HS-5 (cell line): ENCODE measurements at regions not wholly inside any gene's neighbourhood (a gene's known extent, or its start where the extent isn't known, plus 50 kb on each side); places are given as distances from the start of the nearest gene placed in this dataset.

Experiments used
- DNase-seq: peaks from one replicate; pipeline ENCODE4 v3.0.0-alpha.2; 2012; ENCODE audit warnings: low read depth

GRCh38 chr4:174120446-174121295 is 162.8 kb downstream of the FBXO8 start:
- peak; percentile 54 for DNase-seq

DNA sequence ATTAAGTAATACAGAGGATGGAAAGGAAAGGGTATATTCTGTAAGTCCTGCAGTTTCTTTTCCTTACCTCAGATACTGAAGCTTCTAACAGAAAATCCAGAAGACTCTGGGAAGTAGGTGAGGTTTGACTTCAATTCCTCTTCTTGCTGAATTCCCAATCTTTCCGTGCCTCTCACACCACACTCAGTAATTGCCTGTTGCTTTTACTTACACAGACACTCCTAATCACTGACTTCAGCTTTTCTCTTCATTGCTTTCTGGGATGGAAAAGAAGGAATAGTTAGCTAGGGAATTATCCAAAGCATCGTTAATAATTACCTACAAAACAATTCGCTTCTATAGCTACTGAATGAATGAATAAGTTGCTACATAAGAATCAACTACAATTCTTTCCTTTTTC is 163.6 kb downstream of the FBXO8 start:
- peak; percentile 6 for DNase-seq

GRCh38 chr4:174119051-174119450 is 164.4 kb downstream of the FBXO8 start:
- peak; percentile 65 for DNase-seq

GRCh38 chr4:174118171-174118570 is 165.3 kb downstream of the FBXO8 start:
- DNase-seq = no peak

DNA sequence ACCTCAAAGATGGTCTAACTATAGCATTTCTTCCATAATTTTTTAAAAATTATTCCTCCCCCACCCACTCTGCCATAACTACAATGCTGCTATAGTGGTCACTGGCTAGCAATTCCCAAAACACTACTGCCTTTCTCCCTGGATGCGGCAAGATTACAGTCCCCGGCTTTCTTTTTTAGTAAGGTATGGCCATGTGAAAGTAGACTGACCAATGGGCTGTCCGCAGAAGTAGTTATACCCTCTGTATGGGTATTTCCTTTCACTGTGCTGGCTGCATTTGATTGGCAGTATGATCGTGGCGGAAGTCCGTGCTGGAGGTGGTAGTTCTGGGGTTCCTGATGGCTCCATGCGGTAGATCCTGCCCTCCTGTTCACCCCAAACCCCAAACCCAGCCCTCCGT is 166.0 kb downstream of the FBXO8 start:
- DNase-seq = no peak

GRCh38 chr4:174116021-174116420 is 167.4 kb downstream of the FBXO8 start:
- no peak for DNase-seq

DNA sequence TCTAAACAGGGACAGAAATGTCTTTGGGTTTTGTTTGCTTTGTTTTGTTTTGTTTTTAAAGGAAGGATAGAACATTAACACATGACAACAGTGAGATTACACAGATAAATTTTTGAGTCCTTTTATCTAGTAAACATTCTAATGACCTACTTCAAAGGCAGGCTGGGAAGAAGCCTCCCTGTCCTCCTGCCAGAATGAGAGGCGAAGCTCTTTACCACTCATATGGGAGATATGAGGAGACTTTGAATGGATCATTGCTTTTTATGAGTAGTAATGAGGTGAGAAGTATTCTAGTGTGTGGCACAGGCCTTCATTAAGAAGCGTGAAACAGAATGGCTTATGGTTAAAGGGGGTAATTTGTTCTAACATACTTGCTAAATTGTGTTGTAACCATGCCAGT is 172.0 kb downstream of the FBXO8 start:
- no peak for DNase-seq

DNA sequence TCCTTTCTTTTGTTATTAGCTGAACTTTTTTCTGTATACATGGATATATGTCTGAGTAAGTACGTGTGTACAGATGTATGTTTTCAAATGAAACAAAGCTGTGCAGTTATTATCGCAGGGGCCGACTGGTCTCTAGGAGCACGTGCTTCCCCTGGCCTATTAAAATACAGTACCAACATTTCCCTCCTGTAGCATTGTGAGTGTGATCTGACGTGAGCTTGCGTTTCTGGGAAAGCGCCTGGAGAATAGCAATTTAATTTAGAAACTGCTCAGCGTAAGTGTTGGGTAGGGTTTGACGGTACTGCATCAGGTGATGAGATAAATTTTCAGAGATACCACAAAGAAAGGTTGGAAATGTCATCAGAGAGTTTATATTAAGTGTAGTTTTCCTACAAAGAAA is 173.3 kb downstream of the FBXO8 start:
- no peak for DNase-seq

GRCh38 chr4:174107746-174108354 is 175.6 kb downstream of the FBXO8 start:
- no peak for DNase-seq

GRCh38 chr4:174105202-174105601 is 178.3 kb downstream of the FBXO8 start:
- no peak for DNase-seq

DNA sequence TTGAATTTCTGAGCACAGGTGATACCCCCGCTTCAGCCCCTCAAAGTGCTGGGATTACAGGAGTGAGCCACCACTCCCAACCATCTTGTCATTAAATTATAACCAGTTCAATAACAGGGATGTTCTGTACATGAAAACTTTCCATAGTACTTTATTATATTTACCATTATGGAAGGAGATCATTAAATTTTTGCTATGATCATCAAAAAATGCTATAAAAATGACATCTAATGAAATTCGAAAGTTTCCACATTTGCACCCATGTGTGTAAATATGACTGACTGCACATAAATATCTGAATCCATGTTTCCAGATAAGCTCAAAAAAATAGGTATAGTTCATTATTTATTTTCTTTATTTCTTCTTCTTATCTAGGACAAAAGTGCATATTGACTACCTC is 182.6 kb downstream of the FBXO8 start:
- no peak for DNase-seq

DNA sequence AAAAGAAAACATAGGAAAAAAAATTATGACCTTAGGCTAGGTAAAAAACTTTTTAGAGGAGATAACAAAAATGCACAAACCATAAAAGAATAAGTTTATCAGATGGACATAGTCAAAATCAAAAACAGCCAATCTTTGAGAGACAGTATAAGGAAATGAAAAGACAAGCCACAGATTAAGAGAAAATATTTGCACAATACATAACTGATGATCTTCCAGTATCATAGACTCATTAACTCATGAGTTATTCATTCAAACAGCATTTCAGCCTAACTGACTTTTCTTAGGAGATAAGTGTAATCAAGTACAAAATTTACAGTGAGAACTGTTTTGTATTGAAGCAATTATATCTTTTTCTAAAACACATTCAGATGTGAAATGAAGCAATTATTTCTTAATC is 183.8 kb downstream of the FBXO8 start:
- DNase-seq = no peak

GRCh38 chr4:174096999-174097398 is 186.5 kb downstream of the FBXO8 start:
- DNase-seq = no peak

- DNase-seq = no peak
Observed at GRCh38 chr4:174096456-174096855, 187.0 kb downstream of the FBXO8 start.

DNA sequence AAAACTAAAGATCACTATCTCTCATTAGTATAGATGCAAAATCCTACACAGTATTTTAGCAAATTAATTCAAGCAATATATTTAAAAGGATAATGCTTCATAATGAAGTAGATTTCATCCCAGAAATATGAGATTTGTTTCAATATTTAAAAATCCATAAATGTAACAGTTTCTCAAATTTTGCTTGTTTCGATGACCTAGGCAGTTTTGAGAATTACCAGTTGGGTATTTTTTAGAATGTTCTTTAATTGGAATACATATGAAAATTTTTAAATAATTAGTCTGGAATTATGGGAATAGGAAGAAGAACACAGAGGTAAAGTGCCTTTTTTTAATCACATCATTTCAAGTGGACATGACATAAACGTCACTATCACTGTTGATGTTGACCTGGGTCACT is 192.3 kb downstream of the FBXO8 start:
- DNase-seq = no peak

GRCh38 chr4:174089711-174090110 is 193.8 kb downstream of the FBXO8 start:
- DNase-seq = no peak

GRCh38 chr4:174088795-174089194 is 194.7 kb downstream of the FBXO8 start:
- DNase-seq = no peak

DNA sequence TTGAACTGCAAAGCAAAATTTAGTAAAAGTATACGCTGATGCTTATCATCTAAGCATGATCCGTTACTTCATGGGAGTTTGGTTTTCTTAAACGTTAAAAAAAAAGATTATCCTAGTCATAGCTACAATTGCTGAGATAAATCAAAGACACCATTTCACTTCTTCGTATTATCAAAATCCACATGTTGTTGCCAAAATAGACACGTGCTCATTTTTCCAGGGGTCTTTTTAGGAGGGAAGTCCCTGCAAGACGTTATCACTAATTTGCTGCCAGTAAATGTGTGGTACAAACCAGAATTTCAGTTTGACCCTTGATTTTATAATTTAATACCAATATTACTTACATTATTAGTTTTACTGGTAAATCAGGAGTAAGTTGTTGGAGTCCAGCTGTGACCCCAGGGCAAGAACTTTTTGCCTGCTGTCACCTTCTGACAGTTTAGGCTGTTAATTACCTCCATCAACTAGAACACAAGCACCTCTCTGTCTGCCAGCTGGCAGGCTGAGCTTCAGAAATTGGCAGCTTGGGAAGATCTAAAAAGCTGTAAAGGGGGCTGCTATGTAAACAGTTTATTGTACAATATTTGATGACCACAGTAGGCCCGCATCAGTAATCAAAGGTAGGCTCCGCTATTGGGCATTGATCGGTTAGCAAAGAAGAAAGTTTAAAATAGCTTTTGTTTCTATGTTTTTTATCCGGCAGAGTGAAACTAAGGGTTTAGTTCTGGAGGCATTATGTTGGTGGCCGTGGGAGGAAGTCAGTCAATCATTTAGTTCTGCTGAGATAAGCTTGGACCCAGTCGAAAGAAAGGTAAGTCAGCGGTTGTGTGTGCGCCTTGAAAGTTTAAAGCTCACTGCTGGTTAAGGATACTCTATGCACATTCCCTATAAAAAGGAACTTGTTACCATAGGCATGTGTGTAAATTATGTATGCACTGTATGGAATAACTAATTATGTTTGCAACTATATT is 196.4 kb downstream of the FBXO8 start:
- no peak for DNase-seq

GRCh38 chr4:174084981-174085380 is 198.5 kb downstream of the FBXO8 start:
- no peak for DNase-seq

DNA sequence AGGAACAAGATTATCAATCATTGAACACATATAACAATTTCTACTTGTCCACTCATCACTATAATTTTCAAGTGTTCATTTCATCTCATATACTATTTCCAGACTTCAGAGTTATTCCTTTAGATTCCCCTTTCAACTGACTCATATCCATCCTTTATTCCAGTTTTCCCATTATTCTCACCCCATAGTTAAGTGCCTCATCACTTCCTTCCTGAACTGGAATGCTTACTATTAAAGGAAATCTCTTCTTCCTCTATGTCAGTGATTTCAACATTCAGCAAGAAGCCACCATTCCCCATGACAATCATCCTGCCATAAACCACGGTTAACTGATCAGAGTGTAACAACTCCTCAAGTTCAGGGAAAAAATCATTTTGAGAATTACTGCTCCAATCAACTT is 198.9 kb downstream of the FBXO8 start:
- peak; percentile 32 for DNase-seq

DNA sequence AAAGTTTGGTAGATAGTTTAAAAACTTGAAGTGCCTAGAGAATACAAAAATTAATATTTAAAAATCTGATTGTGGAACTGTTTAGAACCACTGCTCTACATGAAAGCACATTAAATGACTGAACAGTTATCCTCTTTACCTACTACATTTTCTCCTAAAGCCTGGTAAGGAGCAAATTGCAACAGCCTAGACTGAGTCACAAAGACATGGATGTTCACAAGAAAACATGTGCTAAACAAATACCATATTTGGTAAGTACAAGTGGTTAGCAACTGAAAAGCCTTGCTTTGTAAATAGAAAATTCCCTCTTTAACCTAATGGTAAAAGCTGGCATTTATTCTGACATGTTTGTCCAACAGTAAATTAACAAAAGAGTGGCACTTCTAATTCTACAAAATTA is 203.1 kb downstream of the FBXO8 start:
- DNase-seq = no peak

- DNase-seq = no peak
Observed at GRCh38 chr4:174071595-174071994, 211.9 kb downstream of the FBXO8 start.
